H1 (cell line): ENCODE measurements at regions not wholly inside any gene's neighbourhood (a gene's known extent, or its start where the extent isn't known, plus 50 kb on each side); places are given as distances from the start of the nearest gene placed in this dataset.

ENCODE experiments used
- CTCF ChIA-PET: fragments of 300-600 bp; sonication (Branson Sonifier 250); formaldehyde crosslinking; loops from one replicate; lab custom pipeline; 2021; ENCODE audit not compliant: partially characterized antibody; lab: Charles Lee
- POLR2A ChIA-PET: fragments of 300-600 bp; sonication (Branson Sonifier 250); formaldehyde crosslinking; loops from one replicate; lab custom pipeline; 2021; ENCODE audit warnings: inconsistent platforms; ENCODE audit not compliant: partially characterized antibody; lab: Charles Lee
- DNase-seq, 2 experiments: peaks; one replicate each; pipeline versions ENCODE4 v3.0.0 to v3.0.0-alpha.2; 2010 to 2022; ENCODE audit warnings: low spot score in 2 of 2, low read depth in 1 of 2, mixed read lengths in 1 of 2
- FAIRE-seq: peaks from 2 replicates; lab custom pipeline; 2011; peaks lifted over from hg19 to GRCh38; lab: Jason Lieb, UNC
- H2AFZ ChIP-seq: 2 replicates; pipeline ENCODE4 v1.8.1; 2012; ENCODE audit warnings: low read length, inconsistent platforms
- H2AK5ac ChIP-seq: 2 replicates; pipeline ENCODE4 v1.6.1; 2013; ENCODE audit warnings: low read depth, low read length
- H2BK120ac ChIP-seq: replicated peaks from 2 replicates; pipeline ENCODE3; 2013; ENCODE audit warnings: low read depth, low read length, inconsistent platforms
- H2BK12ac ChIP-seq: 2 replicates; pipeline ENCODE4 v1.6.1; 2013; ENCODE audit warnings: low read depth, low read length
- H2BK15ac ChIP-seq: 2 replicates; pipeline ENCODE4 v1.6.1; 2013; ENCODE audit warnings: low read length
- H2BK20ac ChIP-seq: 2 replicates; pipeline ENCODE4 v1.6.1; 2013; ENCODE audit warnings: low read length
- H2BK5ac ChIP-seq: 2 replicates; pipeline ENCODE4 v1.6.1; 2013; ENCODE audit warnings: low read depth, low read length
- H3K14ac ChIP-seq: 2 replicates; pipeline ENCODE4 v1.6.1; 2013; ENCODE audit warnings: inconsistent platforms; ENCODE audit not compliant: insufficient read length
- H3K18ac ChIP-seq: 2 replicates; pipeline ENCODE4 v1.6.1; 2013; ENCODE audit warnings: low read length; ENCODE audit errors: extremely low read depth
- H3K23ac ChIP-seq: 2 replicates; pipeline ENCODE4 v1.6.1; 2013; ENCODE audit warnings: inconsistent platforms; ENCODE audit not compliant: insufficient read length
- H3K23me2 ChIP-seq: 2 replicates; pipeline ENCODE4 v1.6.1; 2013; ENCODE audit warnings: low read depth, low read length
- H3K27ac ChIP-seq: 2 replicates; pipeline ENCODE4 v1.6.1; 2011; ENCODE audit warnings: low read depth, low read length, inconsistent platforms
- H3K27me3 ChIP-seq, 4 experiments: replicated peaks in 1 of 4; 1 replicate in 1 of 4; 2 replicates in 3 of 4; pipeline versions ENCODE4 v1.6.1 to v1.8.1; 2011 to 2013; ENCODE audit warnings: low read length in 3 of 4, mild to moderate bottlenecking in 3 of 4, inconsistent platforms in 2 of 4, mixed read lengths in 2 of 4, moderate library complexity in 1 of 4; ENCODE audit not compliant: control insufficient read depth in 3 of 4, insufficient read depth in 3 of 4; ENCODE audit errors: extremely low read depth in 1 of 4
- H3K36me3 ChIP-seq, 4 experiments: 2 replicates each; pipeline versions ENCODE4 v1.6.1 to v1.8.1; 2011 to 2013; ENCODE audit warnings: mild to moderate bottlenecking in 4 of 4, low read length in 3 of 4, moderate library complexity in 2 of 4, control low read depth in 1 of 4, inconsistent platforms in 1 of 4; ENCODE audit not compliant: insufficient read depth in 4 of 4, control insufficient read depth in 2 of 4
- H3K4ac ChIP-seq: replicated peaks from 2 replicates; pipeline ENCODE3; 2013; ENCODE audit warnings: low read length, low read depth, mixed read lengths, inconsistent platforms; ENCODE audit not compliant: insufficient read length
- H3K4me1 ChIP-seq, 4 experiments: replicated peaks in 1 of 4; 1 replicate in 1 of 4; 2 replicates in 3 of 4; pipeline versions ENCODE4 v1.6.1 to v1.8.1; 2011 to 2013; ENCODE audit warnings: low read length in 3 of 4, inconsistent platforms in 2 of 4, mixed read lengths in 1 of 4; ENCODE audit not compliant: insufficient read depth in 4 of 4, control insufficient read depth in 3 of 4
- H3K4me2 ChIP-seq, 2 experiments: 2 replicates each; pipeline versions ENCODE4 v1.6.1 to v1.8.1; 2011 to 2013; ENCODE audit warnings: low read depth in 2 of 2, low read length in 2 of 2, control low read depth in 1 of 2, inconsistent platforms in 1 of 2, mild to moderate bottlenecking in 1 of 2; ENCODE audit not compliant: insufficient read depth in 1 of 2
- H3K4me3 ChIP-seq, 4 experiments: fragments of 200-600, 300-600 bp in 1 of 4; sonication (generic), shearing (Covaris generic), sonication (Bioruptor Twin) in 1 of 4; 2 replicates each; pipeline versions ENCODE4 v1.5.1 to v1.8.1; 2011 to 2016; ENCODE audit warnings: low read length in 4 of 4, low read depth in 3 of 4, control low read depth in 2 of 4, inconsistent platforms in 2 of 4, mild to moderate bottlenecking in 2 of 4, mixed read lengths in 1 of 4, moderate library complexity in 1 of 4; ENCODE audit not compliant: insufficient read depth in 2 of 4; ENCODE audit errors: extremely low read depth in 1 of 4
- H3K56ac ChIP-seq: replicated peaks from 2 replicates; pipeline ENCODE3; 2013; ENCODE audit warnings: low read depth, mild to moderate bottlenecking, mixed read lengths, low read length, inconsistent platforms; ENCODE audit not compliant: insufficient read length
- H3K79me1 ChIP-seq: 2 replicates; pipeline ENCODE4 v1.6.1; 2013; ENCODE audit warnings: low read depth, low read length, control low read depth
- H3K79me2 ChIP-seq, 2 experiments: 2 replicates each; pipeline versions ENCODE4 v1.6.1 to v1.8.1; 2012 to 2013; ENCODE audit warnings: low read length in 2 of 2, mild to moderate bottlenecking in 2 of 2, inconsistent platforms in 1 of 2; ENCODE audit not compliant: insufficient read depth in 2 of 2, control insufficient read depth in 1 of 2
- H3K9ac ChIP-seq, 4 experiments: replicated peaks in 1 of 4; 1 replicate in 1 of 4; 2 replicates in 3 of 4; pipeline versions ENCODE4 v1.6.1 to v1.8.1; 2011 to 2013; ENCODE audit warnings: low read depth in 3 of 4, low read length in 3 of 4, control low read depth in 2 of 4, mild to moderate bottlenecking in 2 of 4, moderate library complexity in 2 of 4, inconsistent platforms in 1 of 4; ENCODE audit errors: extremely low read depth in 1 of 4
- H3K9me3 ChIP-seq, 2 experiments: 2 replicates each; pipeline versions ENCODE4 v1.6.1 to v1.8.1; 2012 to 2013; ENCODE audit warnings: mild to moderate bottlenecking in 2 of 2, moderate library complexity in 2 of 2, control low read depth in 1 of 2, inconsistent platforms in 1 of 2, low read depth in 1 of 2, low read length in 1 of 2, mixed read lengths in 1 of 2; ENCODE audit not compliant: insufficient read depth in 2 of 2
- H4K20me1 ChIP-seq, 2 experiments: replicated peaks in 1 of 2; 2 replicates each; pipeline versions ENCODE3 to v1.8.1; 2011 to 2013; ENCODE audit warnings: inconsistent platforms in 2 of 2, low read length in 2 of 2, mild to moderate bottlenecking in 1 of 2; ENCODE audit not compliant: insufficient read depth in 2 of 2, control insufficient read depth in 1 of 2
- H4K5ac ChIP-seq: 2 replicates; pipeline ENCODE4 v1.6.1; 2013; ENCODE audit warnings: low read length, low read depth, mixed read lengths, inconsistent platforms; ENCODE audit not compliant: insufficient read length
- H4K8ac ChIP-seq: 2 replicates; pipeline ENCODE4 v1.8.0; 2013; ENCODE audit warnings: mild to moderate bottlenecking, moderate library complexity, low read length, inconsistent platforms; ENCODE audit not compliant: insufficient read depth; ENCODE audit errors: extremely low read depth
- H4K91ac ChIP-seq: replicated peaks from 2 replicates; pipeline ENCODE3; 2013; ENCODE audit warnings: low read length, mixed read lengths, inconsistent platforms; ENCODE audit not compliant: insufficient read length
- BRCA1 ChIP-seq: IDR thresholded peaks from 2 replicates; pipeline ENCODE4 v1.6.1; 2012; ENCODE audit warnings: low read depth, low read length, improper control_type of control experiment
- HDAC6 ChIP-seq: IDR thresholded peaks from one replicate; pipeline ENCODE4 v1.7.1; 2012; ENCODE audit warnings: low read depth, mild to moderate bottlenecking, inconsistent platforms, low read length, moderate library complexity
- JUN ChIP-seq: IDR thresholded peaks from 2 replicates; pipeline ENCODE4 v1.6.1; 2011; ENCODE audit warnings: low read depth, mild to moderate bottlenecking, improper control_type of control experiment, low read length
- JUND ChIP-seq: IDR thresholded peaks from 2 replicates; pipeline ENCODE4 v1.6.1; 2011; ENCODE audit warnings: mild to moderate bottlenecking, improper control_type of control experiment, low read length
- POLR2A ChIP-seq, 2 experiments: IDR thresholded peaks; 1 replicate in 1 of 2; 2 replicates in 1 of 2; pipeline ENCODE4 v1.6.1; 2011; ENCODE audit warnings: low read depth in 2 of 2, low read length in 2 of 2, mild to moderate bottlenecking in 2 of 2; ENCODE audit errors: control extremely low read depth in 1 of 2
- RBBP5 ChIP-seq: IDR thresholded peaks from 2 replicates; pipeline ENCODE4 v1.7.1; 2012; ENCODE audit warnings: low read depth, mild to moderate bottlenecking, inconsistent platforms, low read length, moderate library complexity, borderline replicate concordance
- TAF1 ChIP-seq: IDR thresholded peaks from 2 replicates; pipeline ENCODE4 v1.6.1; 2011; ENCODE audit warnings: mild to moderate bottlenecking, low read depth, low read length
- YY1 ChIP-seq: IDR thresholded peaks from 2 replicates; pipeline ENCODE4 v1.6.1; 2011; ENCODE audit warnings: low read depth, mild to moderate bottlenecking, low read length
- WGBS, 2 experiments: shearing (Covaris generic) in 1 of 2; methylation state at CpG; one replicate each; pipeline versions ENCODE4 v1.1.6 to v1.1.7; 2013 to 2015; ENCODE audit warnings: low lambda C conversion rate in 2 of 2, mixed read lengths in 2 of 2, inconsistent platforms in 1 of 2, low coverage in 1 of 2, missing lambda C conversion rate in 1 of 2; ENCODE audit not compliant: insufficient replicate concordance in 2 of 2, insufficient coverage in 1 of 2, insufficient read length in 1 of 2; ENCODE audit errors: extremely low coverage in 1 of 2, missing lambda C conversion rate in 1 of 2; 5-methylcytosine and 5-hydroxymethylcytosine counted together

DNA sequence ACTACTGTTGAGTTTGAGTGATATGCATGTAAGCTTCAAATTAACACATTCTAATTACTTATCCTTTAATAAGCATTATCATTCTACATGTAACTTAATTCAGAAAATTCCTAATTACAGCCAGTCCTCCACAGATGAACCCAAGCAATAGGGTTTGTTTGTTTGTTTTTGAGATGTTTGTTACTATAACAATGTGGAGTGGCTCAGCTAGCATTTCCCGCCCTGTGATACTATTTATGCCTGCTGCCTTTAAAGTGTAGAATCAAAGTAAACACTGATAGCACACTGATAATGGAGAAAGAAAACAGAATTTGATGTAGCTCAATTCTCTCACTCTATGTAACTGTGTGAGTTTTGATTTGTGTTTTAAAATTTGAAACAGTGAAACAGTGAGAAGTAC, 105.1 kb upstream of the IGF1R start:
- no peak for FAIRE-seq

More for the DNA sequence above, 105.1 kb upstream of the IGF1R start:
- Histone ChIP-seq H3K4me1 (peaks cover 0 to 2% (median 0%) of the 10 kb centered on the region in 4 experiments; a peak in 5 of 7 replicates), H2AK5ac (no peak overlapping the region), H3K27ac (no peak overlapping the region), H3K14ac (no peak overlapping the region), H4K8ac (no peak overlapping the region), H3K9me3 (no peaks in the 10 kb centered on the region), H3K4me2 (no peak overlapping the region), H2BK5ac (no peak overlapping the region), H3K9ac (no peak overlapping the region), H2AFZ (no peak overlapping the region), H3K4ac (no peak overlapping the region), H3K36me3 (no peaks in the 10 kb centered on the region), H3K4me3 (no peak overlapping the region), H3K79me2 (no peaks in the 10 kb centered on the region), H2BK15ac (no peak overlapping the region), H3K18ac (no peak overlapping the region), H3K23me2 (peaks cover 8% of the 10 kb centered on the region; the same call in 1 of the 2 replicates), H3K27me3 (peaks cover 0 to 8% (median 8%) of the 10 kb centered on the region in 4 experiments; a peak in 5 of 7 replicates), H2BK12ac (no peak overlapping the region), H4K20me1 (no peaks in the 10 kb centered on the region), H3K23ac (no peak overlapping the region), H2BK20ac (no peak overlapping the region), H4K91ac (no peak overlapping the region), H3K56ac (no peak overlapping the region), H4K5ac (no peak overlapping the region), H3K79me1 (no peaks in the 10 kb centered on the region), H2BK120ac (no peak overlapping the region)
- DNase-seq = no peak
- no peak for TF ChIP-seq HDAC6
- no peak for TF ChIP-seq TAF1
- TF ChIP-seq JUND = no peak
- TF ChIP-seq RBBP5 = no peak
- TF ChIP-seq POLR2A (IDR thresholded peaks at IDR 0.05; ENCODE audit: control extremely low read depth in 1 of 2, low read depth in 2 of 2, low read length in 2 of 2) = no peak
- TF ChIP-seq JUN = no peak
- TF ChIP-seq YY1 = no peak
- TF ChIP-seq BRCA1 = no peak
- POLR2A ChIA-PET = no interaction called here
- CTCF ChIA-PET = interaction anchor here (0.6 to 1.5 kb wide), 5 partner anchors 9 to 48 kb away, joined by 3 read pairs; no protein-coding TSS in a partner anchor
- 64% methylated on average over 1 of the region's 1 CpG; no CpG with 5 or more reads in 1 of the 2 experiments for WGBS, 2 experiments
